Right ventricle myocardium inferior (tissue), 1 donor: ENCODE measurements at regions not wholly inside any gene's neighbourhood (a gene's known extent, or its start where the extent isn't known, plus 50 kb on each side); places are given as distances from the start of the nearest gene placed in this dataset.
"Not testable (repeated sequence)": the region's sequence is repeated elsewhere in the genome, so short reads cannot be mapped to it uniquely, and the experiment has no call there.

Experiments used
- ATAC-seq: fragments of 200-7000 bp; cut with Tn5 transposase; one replicate; pipeline ENCODE4 v1.9.1; 2020; ENCODE audit warnings: mild to moderate bottlenecking, moderate library complexity
- DNase-seq: peaks from one replicate; pipeline ENCODE4 v3.0.0; 2021; ENCODE audit errors: missing footprints
- intact Hi-C: fragments of 100-400 bp; cut with DNase I; formaldehyde crosslinking; loops from one replicate; pipeline ENCODE4 v1.11.0; 2022
- donor health status: DM: no; HTN: yes; CAD: no; lungs with severe emphysema.

GRCh38 chr20:11682285-11682684 is 235.4 kb upstream of the BTBD3 start:
- intact Hi-C loops: no loop called here
- DNase-seq (no peak), ATAC-seq (no peak)

- ATAC-seq (no peak), DNase-seq (no peak)
- intact Hi-C loops: no loop called here
These were observed 231.5 kb upstream of the BTBD3 start for GRCh38 chr20:11686195-11686594.

GRCh38 chr20:11686820-11687543 is 230.7 kb upstream of the BTBD3 start:
- ATAC-seq: peak; percentile 34
- no peak for DNase-seq
- intact Hi-C loops: no loop called here

GRCh38 chr20:11687546-11688292 is 230.0 kb upstream of the BTBD3 start:
- ATAC-seq (no peak), DNase-seq (no peak)
- intact Hi-C loops: no loop called here

GRCh38 chr20:11689262-11689661 is 228.4 kb upstream of the BTBD3 start:
- DNase-seq (no peak), ATAC-seq (no peak)
- intact Hi-C loops: no loop called here

- DNase-seq (no peak), ATAC-seq (no peak)
- intact Hi-C loops: no loop called here
These were observed 225.9 kb upstream of the BTBD3 start for GRCh38 chr20:11691766-11692165.

- intact Hi-C loops: no loop called here
- ATAC-seq (no peak), DNase-seq (no peak)
These were observed 225.1 kb upstream of the BTBD3 start for GRCh38 chr20:11692567-11692966.

GRCh38 chr20:11694467-11694866 is 223.2 kb upstream of the BTBD3 start:
- intact Hi-C loops: no loop called here
- no peak for DNase-seq
- no peak for ATAC-seq

GRCh38 chr20:11697055-11697454 is 220.6 kb upstream of the BTBD3 start:
- ATAC-seq: no peak

GRCh38 chr20:11697646-11698045 is 220.0 kb upstream of the BTBD3 start:
- no peak for DNase-seq
- no peak for ATAC-seq
- intact Hi-C loops: no loop called here

More at GRCh38 chr20:11697055-11697454, 220.6 kb upstream of the BTBD3 start:
- no peak for DNase-seq
- intact Hi-C loops: no loop called here

GRCh38 chr20:11698124-11698523 is 219.6 kb upstream of the BTBD3 start:
- no peak for DNase-seq
- ATAC-seq: no peak
- intact Hi-C loops: no loop called here

GRCh38 chr20:11700831-11701230 is 216.9 kb upstream of the BTBD3 start:
- DNase-seq (no peak), ATAC-seq (no peak)
- intact Hi-C loops: no loop called here

GRCh38 chr20:11702721-11703518 is 214.8 kb upstream of the BTBD3 start:
- intact Hi-C loops: no loop called here
- ATAC-seq (no peak), DNase-seq (no peak)

GRCh38 chr20:11705512-11705911 is 212.2 kb upstream of the BTBD3 start:
- ATAC-seq (no peak), DNase-seq (no peak)
- intact Hi-C loops: no loop called here

- intact Hi-C loops, ATAC-seq, DNase-seq: not testable (repeated sequence)
These were observed 209.5 kb upstream of the BTBD3 start for GRCh38 chr20:11708223-11708622.

GRCh38 chr20:11711214-11711613 is 206.5 kb upstream of the BTBD3 start:
- intact Hi-C loops: no loop called here
- DNase-seq (no peak), ATAC-seq (no peak)

GRCh38 chr20:11712639-11713160 is 205.0 kb upstream of the BTBD3 start:
- no peak for ATAC-seq
- intact Hi-C loops: no loop called here
- DNase-seq: no peak

GRCh38 chr20:11714886-11715285 is 202.8 kb upstream of the BTBD3 start:
- intact Hi-C loops: no loop called here
- DNase-seq (no peak), ATAC-seq (no peak)

- DNase-seq: no peak
- intact Hi-C loops: no loop called here
- no peak for ATAC-seq
These were observed 201.3 kb upstream of the BTBD3 start for GRCh38 chr20:11716239-11716944.
